Right lobe of liver (tissue), 6 donors: ENCODE measurements at regions not wholly inside any gene's neighbourhood (a gene's known extent, or its start where the extent isn't known, plus 50 kb on each side); places are given as distances from the start of the nearest gene placed in this dataset.
A peak's percentile ranks its signal among the peaks of the same experiment; 100 is the strongest.
"Not testable (repeated sequence)": the region's sequence is repeated elsewhere in the genome, so short reads cannot be mapped to it uniquely, and the experiment has no call there.

Experiments
- ATAC-seq, 4 donors: fragments of 200-7000 bp; cut with Tn5 transposase; one replicate each; pipeline ENCODE4 v1.9.1; 2020; ENCODE audit warnings: mild to moderate bottlenecking in 4 of 4, moderate library complexity in 4 of 4
- DNase-seq, 3 donors: peaks; one replicate each; pipeline ENCODE4 v3.0.0-alpha.2; 2020
- H3K27ac ChIP-seq, 3 donors: fragments of 200-600 bp; one replicate each; pipeline ENCODE4 v1.8.0; 2022
- H3K27me3 ChIP-seq, 2 donors: fragments of 200-600 bp; one replicate each; pipeline ENCODE4 v1.8.0; 2022
- H3K36me3 ChIP-seq, 4 donors: fragments of 200-600 bp; sonication (generic) in 1 of 4; one replicate each; pipeline versions ENCODE4 v1.5.1 to v1.8.0; 2017 to 2022; ENCODE audit warnings: control low read depth in 1 of 4
- H3K4me1 ChIP-seq, 4 donors: fragments of 200-600 bp; sonication (generic) in 1 of 4; one replicate each; pipeline versions ENCODE4 v1.5.1 to v1.8.0; 2017 to 2022; ENCODE audit warnings: control low read depth in 1 of 4
- H3K4me3 ChIP-seq, 3 donors: fragments of 200-600 bp; one replicate each; pipeline ENCODE4 v1.8.0; 2022
- H3K9me3 ChIP-seq, 4 donors: fragments of 200-600 bp; sonication (generic) in 1 of 4; one replicate each; pipeline versions ENCODE4 v1.5.1 to v1.8.0; 2017 to 2022; ENCODE audit warnings: control low read depth in 1 of 4
- POLR2A ChIP-seq: fragments of 450-650 bp; IDR thresholded peaks from one replicate; pipeline ENCODE4 v1.6.1; 2017; ENCODE audit warnings: antibody characterized with exemption, mild to moderate bottlenecking
- whole genome bisulfite sequencing: methylation state at CpG from one replicate; pipeline ENCODE4 v1.1.6; 2018; ENCODE audit warnings: low coverage, low lambda C conversion rate; ENCODE audit not compliant: insufficient coverage; ENCODE audit errors: missing lambda C conversion rate; 5-methylcytosine and 5-hydroxymethylcytosine counted together
- intact Hi-C, 2 donors: fragments of 100-400 bp; cut with DNase I; formaldehyde crosslinking; loops; one replicate each; pipeline versions ENCODE4 v1.11.2 to v1.14.1; 2022
- TF ChIP-seq, protein P1 (sequence below), 4 donors: fragments of 200-600 bp in 3 of 4; fragments of 450-650 bp in 1 of 4; IDR thresholded peaks; one replicate each; pipeline versions ENCODE4 v1.5.1 to v1.8.0; 2016 to 2022; ENCODE audit warnings: antibody characterized with exemption in 4 of 4, mild to moderate bottlenecking in 2 of 4
- donor health status: DM: no; HTN: yes; CAD: no.
- donor health status: DM: no; HTN: no; CAD: no.
- donor health status: DM: no; HTN: no; CAD: no.
- donor health status: DM: no; HTN: yes; CAD: no.
- donor health status: DM: no; HTN: yes; CAD: no.

DNA sequence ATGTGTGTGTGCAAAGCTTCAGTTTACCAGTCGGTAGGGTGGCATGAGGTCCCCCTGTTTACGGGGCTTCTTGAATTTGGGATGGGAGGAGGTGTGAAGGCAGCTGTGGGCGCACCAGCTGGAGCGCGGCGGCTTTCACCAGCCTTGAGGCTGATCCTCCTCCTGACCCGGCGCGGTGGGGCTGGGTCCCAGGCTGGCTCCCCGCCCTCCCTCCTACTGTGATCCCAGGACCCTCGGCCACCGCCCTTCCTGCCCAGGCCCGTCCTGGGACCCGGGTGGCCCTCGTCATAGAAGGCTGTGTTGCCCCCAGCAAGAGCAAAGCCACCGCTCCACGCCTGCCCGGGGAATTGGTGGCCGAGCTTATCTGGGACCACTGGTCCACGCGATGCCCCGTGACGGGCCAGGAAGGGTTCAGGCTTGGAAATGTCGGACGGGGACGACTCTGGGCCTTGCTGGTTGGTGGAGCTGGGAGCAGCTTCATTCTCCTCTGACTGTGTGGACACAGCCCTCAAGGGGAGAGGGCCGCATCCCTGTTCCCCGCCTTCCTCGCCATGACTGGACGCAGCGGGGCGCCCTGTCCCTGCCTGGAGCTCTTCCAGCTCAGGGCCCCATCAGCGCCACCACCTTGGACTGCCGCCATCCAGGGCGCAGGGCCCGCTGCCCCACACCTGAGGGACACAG lies 271.1 kb upstream of the IRX1 start:
- DNase-seq (no peak), ATAC-seq (peak in 1 of 4 donors; percentile 32)
- intact Hi-C loops: no loop called here
- Histone ChIP-seq H3K9me3 (no peaks in the 10 kb centered on the region), H3K4me3 (no peak overlapping the region), H3K36me3 (no peaks in the 10 kb centered on the region), H3K27ac (no peak overlapping the region), H3K27me3 (no peaks in the 10 kb centered on the region), H3K4me1 (no peaks in the 10 kb centered on the region)
- TF ChIP-seq, protein P1, sequence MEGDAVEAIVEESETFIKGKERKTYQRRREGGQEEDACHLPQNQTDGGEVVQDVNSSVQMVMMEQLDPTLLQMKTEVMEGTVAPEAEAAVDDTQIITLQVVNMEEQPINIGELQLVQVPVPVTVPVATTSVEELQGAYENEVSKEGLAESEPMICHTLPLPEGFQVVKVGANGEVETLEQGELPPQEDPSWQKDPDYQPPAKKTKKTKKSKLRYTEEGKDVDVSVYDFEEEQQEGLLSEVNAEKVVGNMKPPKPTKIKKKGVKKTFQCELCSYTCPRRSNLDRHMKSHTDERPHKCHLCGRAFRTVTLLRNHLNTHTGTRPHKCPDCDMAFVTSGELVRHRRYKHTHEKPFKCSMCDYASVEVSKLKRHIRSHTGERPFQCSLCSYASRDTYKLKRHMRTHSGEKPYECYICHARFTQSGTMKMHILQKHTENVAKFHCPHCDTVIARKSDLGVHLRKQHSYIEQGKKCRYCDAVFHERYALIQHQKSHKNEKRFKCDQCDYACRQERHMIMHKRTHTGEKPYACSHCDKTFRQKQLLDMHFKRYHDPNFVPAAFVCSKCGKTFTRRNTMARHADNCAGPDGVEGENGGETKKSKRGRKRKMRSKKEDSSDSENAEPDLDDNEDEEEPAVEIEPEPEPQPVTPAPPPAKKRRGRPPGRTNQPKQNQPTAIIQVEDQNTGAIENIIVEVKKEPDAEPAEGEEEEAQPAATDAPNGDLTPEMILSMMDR (IDR thresholded peaks at IDR 0.05): no peak
- no peak for TF ChIP-seq POLR2A
- 60% methylated on average over 1 of the region's 36 CpGs for WGBS

DNA sequence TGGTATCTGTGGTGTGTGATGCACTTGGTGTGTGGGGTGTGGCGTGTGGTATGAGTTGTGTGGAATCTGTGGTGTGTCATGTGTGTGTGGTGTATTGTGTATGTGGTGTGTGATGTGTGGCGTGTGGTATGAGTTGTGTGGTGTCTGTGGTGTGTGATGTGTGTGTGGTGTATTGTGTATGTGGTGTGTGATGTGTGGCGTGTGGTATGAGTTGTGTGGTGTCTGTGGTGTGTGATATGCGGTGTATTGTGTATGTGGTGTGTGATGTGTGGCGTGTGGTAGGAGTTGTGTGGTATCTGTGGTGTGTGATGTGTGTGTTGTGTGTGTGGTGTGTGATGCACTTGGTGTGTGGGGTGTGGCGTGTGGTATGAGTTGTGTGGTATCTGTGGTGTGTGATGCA lies 271.7 kb upstream of the IRX1 start:
- DNase-seq, H3K9me3 ChIP-seq, H3K27ac ChIP-seq, H3K27me3 ChIP-seq, H3K4me3 ChIP-seq, intact Hi-C loops, H3K36me3 ChIP-seq, H3K4me1 ChIP-seq, ATAC-seq: not testable (repeated sequence)
- WGBS: 89% methylated on average over 6 of the region's 6 CpGs

DNA sequence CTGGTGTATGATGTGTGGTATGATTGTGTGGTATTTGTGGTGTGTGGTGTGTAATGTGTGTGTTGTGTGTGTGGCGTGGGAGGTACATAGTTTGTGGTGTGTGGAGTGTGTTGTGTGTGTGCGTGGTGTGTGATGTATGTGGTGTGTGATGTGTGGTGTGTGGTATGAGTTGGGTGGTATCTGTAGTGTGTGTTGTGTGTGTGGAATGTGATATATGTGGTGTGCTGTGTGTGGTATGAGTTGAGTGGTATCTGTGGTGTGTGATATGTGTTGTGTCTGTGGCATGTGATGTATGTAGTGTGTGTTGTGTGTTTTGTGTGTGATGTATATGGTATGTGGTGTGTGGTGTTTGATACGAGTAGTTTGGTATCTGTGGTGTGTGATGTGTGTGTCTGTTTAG lies 272.5 kb upstream of the IRX1 start:
- H3K36me3 ChIP-seq: no peaks in the 10 kb centered on the region
- H3K4me3 ChIP-seq: no peak overlapping the region
- H3K27me3 ChIP-seq: no peaks in the 10 kb centered on the region
- TF ChIP-seq, protein P1 (IDR thresholded peaks at IDR 0.05): no peak
- TF ChIP-seq POLR2A: no peak
- DNase-seq (no peak), ATAC-seq (no peak)
- WGBS: 79% methylated on average over 3 of the region's 3 CpGs
- H3K9me3 ChIP-seq: no peaks in the 10 kb centered on the region
- intact Hi-C loops: no loop called here
- H3K4me1 ChIP-seq: no peaks in the 10 kb centered on the region
- no peak overlapping the region for H3K27ac ChIP-seq

DNA sequence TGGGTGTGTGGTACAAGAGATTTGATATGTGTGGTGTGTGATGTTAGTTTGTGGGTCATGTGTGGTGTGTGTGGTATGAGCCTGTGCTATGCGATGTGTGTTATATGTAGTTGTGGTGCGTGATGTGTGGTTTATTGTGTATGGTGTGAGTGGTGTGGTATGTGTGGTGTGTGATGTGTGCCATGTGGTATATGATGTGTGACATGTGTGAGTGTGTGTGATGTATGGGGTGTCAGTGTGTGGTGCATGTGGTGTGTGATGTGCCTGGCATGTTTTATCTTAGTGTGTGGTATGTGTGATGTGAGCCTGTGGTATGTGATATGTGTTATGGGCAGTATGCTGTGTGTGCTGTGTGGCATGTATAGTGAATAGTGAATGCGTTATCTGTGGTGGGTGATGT lies 273.0 kb upstream of the IRX1 start:
- TF ChIP-seq, protein P1 (IDR thresholded peaks at IDR 0.05): no peak
- TF ChIP-seq POLR2A: no peak
- H3K27me3 ChIP-seq: no peaks in the 10 kb centered on the region
- intact Hi-C loops: no loop called here
- H3K4me1 ChIP-seq: no peaks in the 10 kb centered on the region
- no peak overlapping the region for H3K4me3 ChIP-seq
- H3K9me3 ChIP-seq: no peaks in the 10 kb centered on the region
- no peaks in the 10 kb centered on the region for H3K36me3 ChIP-seq
- 97% methylated on average over 3 of the region's 3 CpGs for WGBS
- H3K27ac ChIP-seq: no peak overlapping the region
- ATAC-seq (no peak), DNase-seq (no peak)

DNA sequence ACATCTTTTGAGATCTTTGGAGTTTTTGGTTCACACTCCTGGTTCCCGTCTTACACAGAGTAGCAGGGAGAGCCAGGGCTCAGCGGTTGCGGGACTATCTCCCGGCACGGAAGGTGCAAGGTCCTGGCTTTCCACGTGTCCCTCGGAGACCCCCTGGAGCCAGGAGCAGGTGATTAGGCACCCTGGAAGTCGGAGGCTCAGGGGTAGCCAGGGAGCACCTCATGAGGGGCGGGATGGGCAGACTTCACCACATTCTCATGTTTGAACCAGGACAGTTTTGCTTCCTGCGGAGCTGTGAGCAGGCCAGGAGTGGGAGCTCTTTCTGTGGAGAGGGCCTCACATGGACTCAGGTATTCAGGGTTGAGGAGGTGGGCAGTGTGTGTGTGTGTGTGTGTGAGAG lies 273.7 kb upstream of the IRX1 start:
- intact Hi-C loops: no loop called here
- DNase-seq: no peak
- WGBS: no CpG with 5 or more reads among the region's 10 CpGs
- no peak for ATAC-seq
- Histone ChIP-seq H3K9me3 (no peaks in the 10 kb centered on the region), H3K36me3 (no peaks in the 10 kb centered on the region), H3K4me3 (no peak overlapping the region), H3K4me1 (no peaks in the 10 kb centered on the region), H3K27ac (no peak overlapping the region), H3K27me3 (no peaks in the 10 kb centered on the region)
- TF ChIP-seq, protein P1 (IDR thresholded peaks at IDR 0.05): no peak
- TF ChIP-seq POLR2A: no peak
